Esophagus muscularis mucosa (tissue), 4 donors: ENCODE measurements at regions not wholly inside any gene's neighbourhood (a gene's known extent, or its start where the extent isn't known, plus 50 kb on each side); places are given as distances from the start of the nearest gene placed in this dataset.

ENCODE experiments used
- EP300 ChIP-seq: sonication (generic); formaldehyde crosslinking; IDR thresholded peaks from one replicate; pipeline ENCODE4 v1.6.1; 2017; ENCODE audit warnings: antibody characterized with exemption
- POLR2A ChIP-seq: fragments of 450-650 bp; IDR thresholded peaks from one replicate; pipeline ENCODE4 v1.6.1; 2017; ENCODE audit warnings: antibody characterized with exemption, moderate library complexity, mild to moderate bottlenecking, low read depth
- POLR2AphosphoS5 ChIP-seq, 2 donors: sonication (generic); formaldehyde crosslinking; IDR thresholded peaks; one replicate each; pipeline ENCODE4 v1.6.1; 2017; ENCODE audit warnings: antibody characterized with exemption in 2 of 2
- TF ChIP-seq, protein P1 (sequence below), 3 experiments: fragments of 200-600 bp in 2 of 3; fragments of 450-650 bp in 1 of 3; sonication (generic) in 2 of 3; IDR thresholded peaks; one replicate each; pipeline ENCODE4 v1.5.1; 2017 to 2019; ENCODE audit warnings: antibody characterized with exemption in 3 of 3, mild to moderate bottlenecking in 2 of 3, moderate library complexity in 1 of 3

DNA sequence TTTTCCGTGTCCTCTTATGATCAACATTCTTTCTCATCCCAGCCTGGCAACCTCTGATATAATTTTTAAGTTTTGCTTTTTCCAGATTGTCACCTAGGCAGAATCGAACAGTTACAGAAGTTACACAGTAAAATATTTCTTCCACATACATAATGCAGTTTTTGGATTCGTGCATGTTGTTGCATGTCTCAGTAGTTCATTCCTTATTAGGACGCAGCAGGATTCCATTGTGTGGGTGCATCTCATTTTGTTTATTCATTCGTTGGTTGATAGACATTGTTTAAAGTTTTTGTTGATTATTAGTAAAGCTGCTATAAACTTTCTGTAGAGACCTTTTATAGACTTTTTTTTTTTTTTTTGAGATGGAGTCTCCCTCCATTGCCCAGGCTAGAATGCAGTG is 284.3 kb upstream of the FERMT1 start:
- TF ChIP-seq, protein P1, sequence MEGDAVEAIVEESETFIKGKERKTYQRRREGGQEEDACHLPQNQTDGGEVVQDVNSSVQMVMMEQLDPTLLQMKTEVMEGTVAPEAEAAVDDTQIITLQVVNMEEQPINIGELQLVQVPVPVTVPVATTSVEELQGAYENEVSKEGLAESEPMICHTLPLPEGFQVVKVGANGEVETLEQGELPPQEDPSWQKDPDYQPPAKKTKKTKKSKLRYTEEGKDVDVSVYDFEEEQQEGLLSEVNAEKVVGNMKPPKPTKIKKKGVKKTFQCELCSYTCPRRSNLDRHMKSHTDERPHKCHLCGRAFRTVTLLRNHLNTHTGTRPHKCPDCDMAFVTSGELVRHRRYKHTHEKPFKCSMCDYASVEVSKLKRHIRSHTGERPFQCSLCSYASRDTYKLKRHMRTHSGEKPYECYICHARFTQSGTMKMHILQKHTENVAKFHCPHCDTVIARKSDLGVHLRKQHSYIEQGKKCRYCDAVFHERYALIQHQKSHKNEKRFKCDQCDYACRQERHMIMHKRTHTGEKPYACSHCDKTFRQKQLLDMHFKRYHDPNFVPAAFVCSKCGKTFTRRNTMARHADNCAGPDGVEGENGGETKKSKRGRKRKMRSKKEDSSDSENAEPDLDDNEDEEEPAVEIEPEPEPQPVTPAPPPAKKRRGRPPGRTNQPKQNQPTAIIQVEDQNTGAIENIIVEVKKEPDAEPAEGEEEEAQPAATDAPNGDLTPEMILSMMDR (IDR thresholded peaks at IDR 0.05): no peak
- TF ChIP-seq POLR2A (no peak), EP300 (no peak), POLR2AphosphoS5 (IDR thresholded peaks at IDR 0.05) (no peak)
